ENCODE measurements at regions not wholly inside any gene's neighbourhood (a gene's known extent, or its start where the extent isn't known, plus 50 kb on each side); places are given as distances from the start of the nearest gene placed in this dataset.

- BruUV-seq (replicated peaks), result no TSS peak
Measured at GRCh38 chr16:26673011-26673410, 393.7 kb upstream of the C16orf82 start.

More at GRCh38 chr16:26673011-26673410, 393.7 kb upstream of the C16orf82 start:
- Histone ChIP-seq H3K9me2 (ENCODE audit: insufficient read depth) (no peaks in the 10 kb centered on the region), H3K27me3 (ENCODE audit: insufficient read depth, low read length) (no peaks in the 10 kb centered on the region), H3K36me3 (ENCODE audit: control insufficient read depth in 1 of 2, insufficient read depth in 2 of 2, low read length in 2 of 2) (no peaks in the 10 kb centered on the region), H3K9me3 (ENCODE audit: control insufficient read depth in 1 of 2, insufficient read depth in 1 of 2, low read depth in 1 of 2, low read length in 2 of 2) (no peaks in the 10 kb centered on the region), H3K9ac (ENCODE audit: low read length) (no peak overlapping the region), H3K79me2 (ENCODE audit: insufficient read depth, low read length) (no peaks in the 10 kb centered on the region), H4K20me1 (ENCODE audit: insufficient read depth) (no peaks in the 10 kb centered on the region), H3K4me3 (replicated peaks in 1 of 2; ENCODE audit: low read depth in 1 of 2, low read length in 2 of 2) (no peak overlapping the region), H2AFZ (ENCODE audit: low read depth, low read length, poor library complexity, severe bottlenecking) (no peak overlapping the region), H3K27ac (ENCODE audit: low read depth, low read length) (no peak overlapping the region), H3K4me1 (ENCODE audit: control insufficient read depth in 1 of 2, insufficient read depth in 2 of 2, low read length in 2 of 2) (no peaks in the 10 kb centered on the region), H3K4me2 (ENCODE audit: low read length) (no peak overlapping the region)
- no peak for DNase-seq (ENCODE audit: low read depth, low spot score)
- ChIA-PET POLR2A (no interaction called here), CTCF (no interaction called here), RAD21 (ENCODE audit: low non-redundant PET in 1 of 2, low total read pairs in 2 of 2, uncharacterized antibody in 2 of 2, unreplicated experiment in 2 of 2) (no interaction called here)
- TF ChIP-seq CEBPB (IDR thresholded peaks at IDR 0.05; ENCODE audit: low read depth), result no peak
- no peak for TF ChIP-seq EZH2phosphoT487 (IDR thresholded peaks at IDR 0.05; ENCODE audit: borderline replicate concordance)
- TF ChIP-seq, protein P1, sequence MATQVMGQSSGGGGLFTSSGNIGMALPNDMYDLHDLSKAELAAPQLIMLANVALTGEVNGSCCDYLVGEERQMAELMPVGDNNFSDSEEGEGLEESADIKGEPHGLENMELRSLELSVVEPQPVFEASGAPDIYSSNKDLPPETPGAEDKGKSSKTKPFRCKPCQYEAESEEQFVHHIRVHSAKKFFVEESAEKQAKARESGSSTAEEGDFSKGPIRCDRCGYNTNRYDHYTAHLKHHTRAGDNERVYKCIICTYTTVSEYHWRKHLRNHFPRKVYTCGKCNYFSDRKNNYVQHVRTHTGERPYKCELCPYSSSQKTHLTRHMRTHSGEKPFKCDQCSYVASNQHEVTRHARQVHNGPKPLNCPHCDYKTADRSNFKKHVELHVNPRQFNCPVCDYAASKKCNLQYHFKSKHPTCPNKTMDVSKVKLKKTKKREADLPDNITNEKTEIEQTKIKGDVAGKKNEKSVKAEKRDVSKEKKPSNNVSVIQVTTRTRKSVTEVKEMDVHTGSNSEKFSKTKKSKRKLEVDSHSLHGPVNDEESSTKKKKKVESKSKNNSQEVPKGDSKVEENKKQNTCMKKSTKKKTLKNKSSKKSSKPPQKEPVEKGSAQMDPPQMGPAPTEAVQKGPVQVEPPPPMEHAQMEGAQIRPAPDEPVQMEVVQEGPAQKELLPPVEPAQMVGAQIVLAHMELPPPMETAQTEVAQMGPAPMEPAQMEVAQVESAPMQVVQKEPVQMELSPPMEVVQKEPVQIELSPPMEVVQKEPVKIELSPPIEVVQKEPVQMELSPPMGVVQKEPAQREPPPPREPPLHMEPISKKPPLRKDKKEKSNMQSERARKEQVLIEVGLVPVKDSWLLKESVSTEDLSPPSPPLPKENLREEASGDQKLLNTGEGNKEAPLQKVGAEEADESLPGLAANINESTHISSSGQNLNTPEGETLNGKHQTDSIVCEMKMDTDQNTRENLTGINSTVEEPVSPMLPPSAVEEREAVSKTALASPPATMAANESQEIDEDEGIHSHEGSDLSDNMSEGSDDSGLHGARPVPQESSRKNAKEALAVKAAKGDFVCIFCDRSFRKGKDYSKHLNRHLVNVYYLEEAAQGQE (IDR thresholded peaks at IDR 0.05; ENCODE audit: low read depth), result no peak
- TF ChIP-seq ZFX (IDR thresholded peaks at IDR 0.05), result no peak
- no peak for TF ChIP-seq ZBTB33 (IDR thresholded peaks at IDR 0.05; ENCODE audit: extremely low read depth, insufficient replicate concordance, low read length)
- TF ChIP-seq SRF (IDR thresholded peaks at IDR 0.05; ENCODE audit: low read depth), result no peak
- no peak for TF ChIP-seq RAD21 (IDR thresholded peaks at IDR 0.05; ENCODE audit: low read depth)
- TF ChIP-seq CBX3 (IDR thresholded peaks at IDR 0.05; ENCODE audit: low read depth), result no peak
- no peak for TF ChIP-seq CTCF (IDR thresholded peaks at IDR 0.05 in 2 of 3, conservative IDR thresholded peaks at IDR 0.05 in 1 of 3; ENCODE audit: borderline replicate concordance in 1 of 3, insufficient read depth in 1 of 3, low read depth in 2 of 3, low read length in 2 of 3)
- no peak for TF ChIP-seq EGR1 (IDR thresholded peaks at IDR 0.05; ENCODE audit: low read depth)
- TF ChIP-seq, protein P2, sequence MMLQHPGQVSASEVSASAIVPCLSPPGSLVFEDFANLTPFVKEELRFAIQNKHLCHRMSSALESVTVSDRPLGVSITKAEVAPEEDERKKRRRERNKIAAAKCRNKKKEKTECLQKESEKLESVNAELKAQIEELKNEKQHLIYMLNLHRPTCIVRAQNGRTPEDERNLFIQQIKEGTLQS (IDR thresholded peaks at IDR 0.05), result no peak
- TF ChIP-seq POLR2AphosphoS5 (IDR thresholded peaks at IDR 0.05; ENCODE audit: low read depth, low read length), result no peak
- no peak for TF ChIP-seq TCF7L2 (IDR thresholded peaks at IDR 0.05; ENCODE audit: borderline replicate concordance, extremely low read depth, insufficient read depth, insufficient read length)
- TF ChIP-seq SIN3A (IDR thresholded peaks at IDR 0.05; ENCODE audit: low read depth), result no peak
- ATAC-seq, result no peak
- intact Hi-C loops (cut with micrococcal nuclease), result no loop called here
